Amniotic epithelial cell (primary cell): ENCODE measurements at regions not wholly inside any gene's neighbourhood (a gene's known extent, or its start where the extent isn't known, plus 50 kb on each side); places are given as distances from the start of the nearest gene placed in this dataset.
"Not testable (repeated sequence)": the region's sequence is repeated elsewhere in the genome, so short reads cannot be mapped to it uniquely, and the experiment has no call there.

Source experiments
- DNase-seq: peaks from one replicate; pipeline ENCODE4 v3.0.0-alpha.2; 2010; ENCODE audit warnings: low read depth

- peak; percentile 82 for DNase-seq
These were observed 120.2 kb upstream of the TMEM229A start for GRCh38 chr7:124152859-124153692.

GRCh38 chr7:124137664-124138063, 104.8 kb upstream of the TMEM229A start:
- no peak for DNase-seq

DNA sequence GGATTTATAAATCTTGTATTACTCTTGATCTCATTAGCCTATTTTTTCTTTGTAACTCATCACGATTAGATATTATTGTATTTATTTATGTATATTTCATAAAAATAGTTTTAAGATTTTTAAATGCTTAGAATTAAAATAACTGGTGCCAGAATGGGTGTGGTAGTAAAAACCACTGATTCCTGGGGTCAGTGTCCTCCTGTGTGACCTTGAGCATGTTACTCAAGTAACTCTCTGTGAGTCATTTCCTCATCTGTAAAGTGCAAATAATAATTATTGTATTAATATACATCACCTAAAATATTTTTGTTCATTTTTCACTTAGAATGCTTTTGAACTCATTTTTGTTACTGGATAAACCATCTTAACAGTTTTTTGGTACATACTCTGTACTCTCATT, 91.3 kb upstream of the TMEM229A start:
- no peak for DNase-seq

GRCh38 chr7:124120911-124121310, 88.0 kb upstream of the TMEM229A start:
- DNase-seq = no peak

GRCh38 chr7:124113045-124113444, 80.2 kb upstream of the TMEM229A start:
- no peak for DNase-seq

DNA sequence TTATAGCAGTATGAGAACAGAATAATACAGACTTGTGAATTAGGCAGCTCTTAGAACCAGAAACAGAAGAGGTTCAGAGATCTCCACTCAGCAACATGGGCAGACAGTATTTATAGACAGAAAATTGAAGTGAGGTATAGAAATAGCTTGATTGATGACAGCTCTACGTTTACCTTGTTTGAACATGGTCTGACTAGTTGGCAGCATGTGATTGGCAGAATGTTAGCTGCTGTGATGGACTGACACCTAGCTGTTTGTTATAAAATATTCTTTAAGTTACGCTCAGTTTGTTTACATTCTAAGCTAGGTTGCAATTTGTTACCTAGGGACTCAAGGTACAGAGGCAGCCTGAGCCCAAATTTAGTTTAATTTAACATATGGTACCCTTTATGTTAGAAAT, 73.7 kb upstream of the TMEM229A start:
- no peak for DNase-seq

- no peak for DNase-seq
These were observed 68.4 kb upstream of the TMEM229A start for GRCh38 chr7:124101173-124101768.

GRCh38 chr7:124100190-124100589, 67.3 kb upstream of the TMEM229A start:
- no peak for DNase-seq

- DNase-seq = not testable (repeated sequence)
These were observed 66.7 kb upstream of the TMEM229A start for GRCh38 chr7:124099585-124099984.

DNA sequence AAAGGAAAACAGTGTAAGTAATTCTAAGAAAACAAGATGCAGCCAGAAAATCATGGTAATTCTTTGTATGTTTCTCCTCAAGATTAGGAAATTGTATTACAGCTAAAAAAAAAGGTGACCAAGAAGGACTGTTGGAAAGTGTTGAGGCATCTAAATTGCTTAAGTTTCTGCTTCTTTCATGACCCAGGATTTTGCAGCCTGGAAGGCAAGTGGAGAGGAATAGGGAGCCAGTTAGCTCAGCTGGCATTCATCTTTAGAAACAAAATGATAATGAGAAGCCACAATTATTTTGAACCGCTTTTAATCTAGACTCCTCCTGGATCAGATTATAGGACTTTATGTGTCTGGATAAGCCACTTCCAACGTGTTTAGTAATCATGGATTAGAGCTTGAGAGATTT, 56.8 kb upstream of the TMEM229A start:
- DNase-seq = peak; percentile 81

- peak; percentile 89 for DNase-seq
These were observed 55.7 kb upstream of the TMEM229A start for GRCh38 chr7:124088590-124088989.

DNA sequence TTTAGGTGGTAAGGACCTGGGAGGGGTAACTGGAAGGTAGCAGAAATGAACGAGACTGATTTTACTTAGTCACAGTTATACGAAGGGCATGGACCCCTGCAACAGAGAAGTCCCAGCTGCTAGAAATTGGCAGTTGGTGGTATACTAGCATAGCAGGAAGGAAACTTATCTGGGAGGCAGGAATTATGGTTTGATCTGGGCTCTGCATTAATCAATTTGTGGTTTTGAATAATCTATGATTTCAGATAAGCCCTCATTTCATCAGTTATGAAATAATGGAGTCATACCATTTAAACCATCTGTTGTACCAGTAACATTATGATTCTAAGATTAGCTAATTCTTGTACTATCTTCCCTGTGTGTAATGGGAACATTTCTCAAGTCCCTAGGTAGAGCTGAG, 54.0 kb upstream of the TMEM229A start:
- peak; percentile 83 for DNase-seq

- DNase-seq = peak; percentile 81
These were observed 52.3 kb upstream of the TMEM229A start for GRCh38 chr7:124085179-124085578.

GRCh38 chr7:124084024-124084423, 51.2 kb upstream of the TMEM229A start:
- peak; percentile 53 for DNase-seq
